Type B pancreatic cell (in vitro differentiated cells): ENCODE measurements at regions not wholly inside any gene's neighbourhood (a gene's known extent, or its start where the extent isn't known, plus 50 kb on each side); places are given as distances from the start of the nearest gene placed in this dataset.
A peak's percentile ranks its signal among the peaks of the same experiment; 100 is the strongest.
"Not testable (repeated sequence)": the region's sequence is repeated elsewhere in the genome, so short reads cannot be mapped to it uniquely, and the experiment has no call there.

Source experiments
- DNase-seq: peaks from one replicate; pipeline ENCODE4 v3.0.0; 2021; ENCODE audit warnings: mixed read lengths; ENCODE audit not compliant: unreplicated experiment; ENCODE audit errors: extremely low spot score
- H3K27ac Mint-ChIP-seq: 2 replicates; pipeline ENCODE4 v1.8.0; 2021; ENCODE audit warnings: mild to moderate bottlenecking, mixed read lengths
- H3K27me3 Mint-ChIP-seq: 2 replicates; pipeline ENCODE4 v1.8.0; 2021; ENCODE audit warnings: mixed read lengths
- H3K36me3 Mint-ChIP-seq: 2 replicates; pipeline ENCODE4 v1.8.0; 2021; ENCODE audit warnings: mixed read lengths
- H3K4me1 Mint-ChIP-seq: one replicate; pipeline ENCODE4 v1.8.0; 2021; ENCODE audit warnings: mixed read lengths; ENCODE audit not compliant: unreplicated experiment
- H3K4me3 Mint-ChIP-seq: 2 replicates; pipeline ENCODE4 v1.8.0; 2021; ENCODE audit warnings: mild to moderate bottlenecking, mixed read lengths
- H3K9me3 Mint-ChIP-seq: 2 replicates; pipeline ENCODE4 v1.8.0; 2021; ENCODE audit warnings: mixed read lengths
- TF ChIP-seq, protein P1 (sequence below): fragments of 200-600 bp; sonication (generic); conservative IDR thresholded peaks from 2 replicates; pipeline ENCODE4 v1.5.0; 2021; ENCODE audit warnings: antibody characterized with exemption, mild to moderate bottlenecking

DNA sequence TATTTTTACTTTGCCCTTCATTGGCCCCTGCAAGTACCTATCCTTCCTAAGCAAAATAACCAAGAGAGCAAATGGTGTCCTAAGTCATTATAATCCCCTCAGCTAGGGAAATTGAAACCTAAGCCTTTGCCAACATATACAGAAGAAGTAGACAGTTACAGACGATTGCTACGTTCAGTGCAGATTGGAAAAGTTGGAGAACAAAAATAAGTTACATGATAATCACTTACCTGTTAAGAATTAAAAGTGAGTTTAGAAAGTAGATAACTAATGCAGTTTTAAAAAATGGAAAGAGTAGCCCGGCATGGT is 244.8 kb downstream of the MPDZ start:
- Mint-ChIP-seq H3K9me3 (no peaks in the 10 kb centered on the region), H3K36me3 (no peaks in the 10 kb centered on the region), H3K4me3 (peak overlapping the region; percentile 79), H3K27ac (peak overlapping the region; percentile 57), H3K27me3 (no peaks in the 10 kb centered on the region), H3K4me1 (peaks cover 11% of the 10 kb centered on the region)
- TF ChIP-seq, protein P1, sequence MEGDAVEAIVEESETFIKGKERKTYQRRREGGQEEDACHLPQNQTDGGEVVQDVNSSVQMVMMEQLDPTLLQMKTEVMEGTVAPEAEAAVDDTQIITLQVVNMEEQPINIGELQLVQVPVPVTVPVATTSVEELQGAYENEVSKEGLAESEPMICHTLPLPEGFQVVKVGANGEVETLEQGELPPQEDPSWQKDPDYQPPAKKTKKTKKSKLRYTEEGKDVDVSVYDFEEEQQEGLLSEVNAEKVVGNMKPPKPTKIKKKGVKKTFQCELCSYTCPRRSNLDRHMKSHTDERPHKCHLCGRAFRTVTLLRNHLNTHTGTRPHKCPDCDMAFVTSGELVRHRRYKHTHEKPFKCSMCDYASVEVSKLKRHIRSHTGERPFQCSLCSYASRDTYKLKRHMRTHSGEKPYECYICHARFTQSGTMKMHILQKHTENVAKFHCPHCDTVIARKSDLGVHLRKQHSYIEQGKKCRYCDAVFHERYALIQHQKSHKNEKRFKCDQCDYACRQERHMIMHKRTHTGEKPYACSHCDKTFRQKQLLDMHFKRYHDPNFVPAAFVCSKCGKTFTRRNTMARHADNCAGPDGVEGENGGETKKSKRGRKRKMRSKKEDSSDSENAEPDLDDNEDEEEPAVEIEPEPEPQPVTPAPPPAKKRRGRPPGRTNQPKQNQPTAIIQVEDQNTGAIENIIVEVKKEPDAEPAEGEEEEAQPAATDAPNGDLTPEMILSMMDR = no peak
- no peak for DNase-seq

DNA sequence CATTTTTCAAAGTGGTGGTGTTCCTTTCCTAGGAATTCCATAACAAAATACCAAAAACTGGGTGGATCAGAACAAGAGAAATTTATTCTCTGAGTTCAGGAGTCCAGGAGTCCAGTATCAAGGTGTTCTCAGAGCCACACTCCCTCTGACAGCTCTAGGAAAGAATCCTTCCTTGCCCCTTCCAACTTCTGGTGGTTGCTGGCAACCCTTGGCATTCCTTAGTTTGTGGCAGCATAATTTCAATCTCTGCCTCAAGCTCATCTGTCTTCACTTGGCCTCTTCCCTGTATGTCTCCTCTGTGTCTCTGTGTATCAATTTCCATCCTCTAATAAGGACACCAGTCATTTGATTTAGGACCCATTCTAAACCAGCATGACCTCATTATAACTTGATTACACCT is 243.7 kb downstream of the MPDZ start:
- no peaks in the 10 kb centered on the region for H3K27me3 Mint-ChIP-seq
- H3K27ac Mint-ChIP-seq = no peak overlapping the region
- no peak overlapping the region for H3K4me3 Mint-ChIP-seq
- no peaks in the 10 kb centered on the region for H3K9me3 Mint-ChIP-seq
- no peaks in the 10 kb centered on the region for H3K36me3 Mint-ChIP-seq
- TF ChIP-seq, protein P1 = no peak
- no peak for DNase-seq
- peaks cover 11% of the 10 kb centered on the region for H3K4me1 Mint-ChIP-seq

DNA sequence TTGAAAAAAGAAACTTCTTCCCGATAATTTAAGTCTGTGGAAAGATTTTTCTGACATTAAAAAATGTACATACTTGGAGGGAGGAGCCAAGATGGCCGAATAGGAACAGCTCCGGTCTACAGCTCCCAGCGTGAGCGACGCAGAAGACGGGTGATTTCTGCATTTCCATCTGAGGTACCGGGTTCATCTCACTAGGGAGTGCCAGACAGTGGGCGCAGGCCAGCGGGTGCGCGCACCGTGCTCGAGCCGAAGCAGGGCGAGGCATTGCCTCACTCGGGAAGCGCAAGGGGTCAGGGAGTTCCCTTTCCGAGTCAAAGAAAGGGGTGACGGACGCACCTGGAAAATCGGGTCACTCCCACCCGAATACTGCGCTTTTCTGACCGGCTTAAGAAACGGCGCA is 241.7 kb downstream of the MPDZ start:
- H3K4me3 Mint-ChIP-seq, H3K27me3 Mint-ChIP-seq: not testable (repeated sequence)

DNA sequence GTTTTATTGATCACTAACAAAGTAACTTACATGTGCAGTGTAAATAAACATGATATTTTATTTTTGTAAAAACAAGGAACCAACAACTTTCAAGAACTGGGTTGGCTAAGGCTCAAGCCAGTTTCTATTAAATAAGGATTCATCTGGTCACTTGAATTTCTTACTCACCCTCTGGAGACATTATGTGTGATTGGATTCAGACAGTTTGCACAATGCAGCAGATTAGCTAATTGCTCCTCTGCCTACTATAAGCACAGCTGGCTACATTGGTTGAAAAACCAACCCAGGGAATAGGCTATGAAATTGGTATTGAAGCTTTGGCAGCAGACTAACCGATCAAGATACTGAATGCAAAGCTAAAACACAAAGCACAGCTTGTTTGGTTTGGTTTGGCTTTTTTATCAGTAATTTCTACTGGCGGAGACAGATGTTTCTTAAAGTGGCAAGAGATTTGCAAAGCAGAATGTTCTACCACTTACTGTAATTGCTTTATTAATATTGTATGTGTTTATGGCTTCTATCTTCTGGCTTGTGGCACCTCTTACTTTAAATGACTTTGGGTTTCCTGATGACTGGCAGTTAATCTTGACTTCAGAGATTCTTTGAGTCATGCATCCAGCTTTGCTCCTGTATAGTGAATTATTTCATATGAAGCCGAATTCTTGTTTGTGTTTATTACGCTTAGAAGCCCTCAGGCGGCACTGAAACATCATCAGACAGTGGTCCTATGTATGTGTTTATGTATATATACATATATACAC is 231.5 kb downstream of the MPDZ start:
- Mint-ChIP-seq H3K4me3 (no peak overlapping the region), H3K36me3 (no peaks in the 10 kb centered on the region), H3K27ac (no peak overlapping the region), H3K27me3 (no peaks in the 10 kb centered on the region), H3K9me3 (peaks cover 4% of the 10 kb centered on the region), H3K4me1 (no peaks in the 10 kb centered on the region)
- DNase-seq = no peak
- TF ChIP-seq, protein P1 = no peak

More for the DNA sequence above, 241.7 kb downstream of the MPDZ start:
- peaks cover 11% of the 10 kb centered on the region for H3K4me1 Mint-ChIP-seq
- not testable (repeated sequence) for DNase-seq, H3K27ac Mint-ChIP-seq, H3K36me3 Mint-ChIP-seq, H3K9me3 Mint-ChIP-seq

DNA sequence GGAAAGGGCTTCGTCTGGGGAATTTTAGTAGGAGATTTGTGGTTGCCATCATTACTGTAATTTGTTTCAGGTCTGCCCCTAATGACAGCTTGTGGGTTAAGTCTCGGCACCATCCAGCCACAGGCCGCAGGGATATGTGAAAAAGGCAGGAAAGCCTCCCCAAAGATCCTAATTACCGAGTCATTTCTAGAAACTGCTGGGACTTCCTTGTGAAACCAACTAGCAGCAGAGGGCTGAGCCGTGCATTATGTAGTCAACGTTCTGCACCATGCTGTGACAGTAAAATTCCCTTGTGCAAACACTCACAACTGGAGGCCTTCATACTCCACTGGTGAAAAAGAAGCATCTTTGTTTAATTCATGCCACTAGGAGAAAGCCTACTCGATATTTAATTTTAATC is 230.3 kb downstream of the MPDZ start:
- no peaks in the 10 kb centered on the region for H3K27me3 Mint-ChIP-seq
- no peak overlapping the region for H3K4me3 Mint-ChIP-seq
- H3K27ac Mint-ChIP-seq = no peak overlapping the region
- no peaks in the 10 kb centered on the region for H3K4me1 Mint-ChIP-seq
- H3K36me3 Mint-ChIP-seq = no peaks in the 10 kb centered on the region
- no peak for DNase-seq
- H3K9me3 Mint-ChIP-seq = peaks cover 3% of the 10 kb centered on the region
- TF ChIP-seq, protein P1 = no peak

DNA sequence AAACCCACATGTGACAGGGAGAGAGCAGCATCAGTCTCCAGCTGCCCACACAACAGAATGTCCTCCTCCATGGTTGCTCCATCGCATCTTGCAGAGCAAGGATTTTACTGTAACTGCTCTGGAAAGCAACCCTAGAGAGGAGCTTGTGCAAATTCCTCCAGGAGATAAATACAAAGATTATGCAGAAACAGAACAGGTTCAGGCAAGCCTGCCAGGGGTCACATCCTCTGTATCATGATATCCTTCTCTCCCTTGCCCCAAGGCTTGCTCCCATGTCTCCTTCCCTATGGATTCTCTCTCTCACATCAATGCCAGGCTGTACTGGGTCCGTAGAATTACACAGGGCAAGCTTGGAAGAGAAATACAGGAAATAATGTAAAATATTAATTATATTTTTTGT is 226.0 kb downstream of the MPDZ start:
- Mint-ChIP-seq H3K27ac (no peak overlapping the region), H3K9me3 (no peaks in the 10 kb centered on the region), H3K27me3 (peaks cover 5% of the 10 kb centered on the region), H3K36me3 (peaks cover 3% of the 10 kb centered on the region), H3K4me3 (no peak overlapping the region), H3K4me1 (peaks cover 5% of the 10 kb centered on the region)
- DNase-seq = no peak
- TF ChIP-seq, protein P1 = no peak
